H1 (cell line): ENCODE measurements at regions not wholly inside any gene's neighbourhood (a gene's known extent, or its start where the extent isn't known, plus 50 kb on each side); places are given as distances from the start of the nearest gene placed in this dataset.

Source experiments
- CTCF ChIA-PET: fragments of 300-600 bp; sonication (Branson Sonifier 250); formaldehyde crosslinking; loops from one replicate; lab custom pipeline; 2021; ENCODE audit not compliant: partially characterized antibody; lab: Charles Lee
- POLR2A ChIA-PET: fragments of 300-600 bp; sonication (Branson Sonifier 250); formaldehyde crosslinking; loops from one replicate; lab custom pipeline; 2021; ENCODE audit warnings: inconsistent platforms; ENCODE audit not compliant: partially characterized antibody; lab: Charles Lee
- DNase-seq, 2 experiments: peaks; one replicate each; pipeline versions ENCODE4 v3.0.0 to v3.0.0-alpha.2; 2010 to 2022; ENCODE audit warnings: low spot score in 2 of 2, low read depth in 1 of 2, mixed read lengths in 1 of 2
- FAIRE-seq: peaks from 2 replicates; lab custom pipeline; 2011; peaks lifted over from hg19 to GRCh38; lab: Jason Lieb, UNC
- H2AFZ ChIP-seq: 2 replicates; pipeline ENCODE4 v1.8.1; 2012; ENCODE audit warnings: low read length, inconsistent platforms
- H2AK5ac ChIP-seq: 2 replicates; pipeline ENCODE4 v1.6.1; 2013; ENCODE audit warnings: low read depth, low read length
- H2BK120ac ChIP-seq: replicated peaks from 2 replicates; pipeline ENCODE3; 2013; ENCODE audit warnings: low read depth, low read length, inconsistent platforms
- H2BK12ac ChIP-seq: 2 replicates; pipeline ENCODE4 v1.6.1; 2013; ENCODE audit warnings: low read depth, low read length
- H2BK15ac ChIP-seq: 2 replicates; pipeline ENCODE4 v1.6.1; 2013; ENCODE audit warnings: low read length
- H2BK20ac ChIP-seq: 2 replicates; pipeline ENCODE4 v1.6.1; 2013; ENCODE audit warnings: low read length
- H2BK5ac ChIP-seq: 2 replicates; pipeline ENCODE4 v1.6.1; 2013; ENCODE audit warnings: low read depth, low read length
- H3K14ac ChIP-seq: 2 replicates; pipeline ENCODE4 v1.6.1; 2013; ENCODE audit warnings: inconsistent platforms; ENCODE audit not compliant: insufficient read length
- H3K18ac ChIP-seq: 2 replicates; pipeline ENCODE4 v1.6.1; 2013; ENCODE audit warnings: low read length; ENCODE audit errors: extremely low read depth
- H3K23ac ChIP-seq: 2 replicates; pipeline ENCODE4 v1.6.1; 2013; ENCODE audit warnings: inconsistent platforms; ENCODE audit not compliant: insufficient read length
- H3K23me2 ChIP-seq: 2 replicates; pipeline ENCODE4 v1.6.1; 2013; ENCODE audit warnings: low read depth, low read length
- H3K27ac ChIP-seq: 2 replicates; pipeline ENCODE4 v1.6.1; 2011; ENCODE audit warnings: low read depth, low read length, inconsistent platforms
- H3K27me3 ChIP-seq, 4 experiments: replicated peaks in 1 of 4; 1 replicate in 1 of 4; 2 replicates in 3 of 4; pipeline versions ENCODE4 v1.6.1 to v1.8.1; 2011 to 2013; ENCODE audit warnings: low read length in 3 of 4, mild to moderate bottlenecking in 3 of 4, inconsistent platforms in 2 of 4, mixed read lengths in 2 of 4, moderate library complexity in 1 of 4; ENCODE audit not compliant: control insufficient read depth in 3 of 4, insufficient read depth in 3 of 4; ENCODE audit errors: extremely low read depth in 1 of 4
- H3K36me3 ChIP-seq, 4 experiments: 2 replicates each; pipeline versions ENCODE4 v1.6.1 to v1.8.1; 2011 to 2013; ENCODE audit warnings: mild to moderate bottlenecking in 4 of 4, low read length in 3 of 4, moderate library complexity in 2 of 4, control low read depth in 1 of 4, inconsistent platforms in 1 of 4; ENCODE audit not compliant: insufficient read depth in 4 of 4, control insufficient read depth in 2 of 4
- H3K4ac ChIP-seq: replicated peaks from 2 replicates; pipeline ENCODE3; 2013; ENCODE audit warnings: low read length, low read depth, mixed read lengths, inconsistent platforms; ENCODE audit not compliant: insufficient read length
- H3K4me1 ChIP-seq, 4 experiments: replicated peaks in 1 of 4; 1 replicate in 1 of 4; 2 replicates in 3 of 4; pipeline versions ENCODE4 v1.6.1 to v1.8.1; 2011 to 2013; ENCODE audit warnings: low read length in 3 of 4, inconsistent platforms in 2 of 4, mixed read lengths in 1 of 4; ENCODE audit not compliant: insufficient read depth in 4 of 4, control insufficient read depth in 3 of 4
- H3K4me2 ChIP-seq, 2 experiments: 2 replicates each; pipeline versions ENCODE4 v1.6.1 to v1.8.1; 2011 to 2013; ENCODE audit warnings: low read depth in 2 of 2, low read length in 2 of 2, control low read depth in 1 of 2, inconsistent platforms in 1 of 2, mild to moderate bottlenecking in 1 of 2; ENCODE audit not compliant: insufficient read depth in 1 of 2
- H3K4me3 ChIP-seq, 4 experiments: fragments of 200-600, 300-600 bp in 1 of 4; sonication (generic), shearing (Covaris generic), sonication (Bioruptor Twin) in 1 of 4; 2 replicates each; pipeline versions ENCODE4 v1.5.1 to v1.8.1; 2011 to 2016; ENCODE audit warnings: low read length in 4 of 4, low read depth in 3 of 4, control low read depth in 2 of 4, inconsistent platforms in 2 of 4, mild to moderate bottlenecking in 2 of 4, mixed read lengths in 1 of 4, moderate library complexity in 1 of 4; ENCODE audit not compliant: insufficient read depth in 2 of 4; ENCODE audit errors: extremely low read depth in 1 of 4
- H3K56ac ChIP-seq: replicated peaks from 2 replicates; pipeline ENCODE3; 2013; ENCODE audit warnings: low read depth, mild to moderate bottlenecking, mixed read lengths, low read length, inconsistent platforms; ENCODE audit not compliant: insufficient read length
- H3K79me1 ChIP-seq: 2 replicates; pipeline ENCODE4 v1.6.1; 2013; ENCODE audit warnings: low read depth, low read length, control low read depth
- H3K79me2 ChIP-seq, 2 experiments: 2 replicates each; pipeline versions ENCODE4 v1.6.1 to v1.8.1; 2012 to 2013; ENCODE audit warnings: low read length in 2 of 2, mild to moderate bottlenecking in 2 of 2, inconsistent platforms in 1 of 2; ENCODE audit not compliant: insufficient read depth in 2 of 2, control insufficient read depth in 1 of 2
- H3K9ac ChIP-seq, 4 experiments: replicated peaks in 1 of 4; 1 replicate in 1 of 4; 2 replicates in 3 of 4; pipeline versions ENCODE4 v1.6.1 to v1.8.1; 2011 to 2013; ENCODE audit warnings: low read depth in 3 of 4, low read length in 3 of 4, control low read depth in 2 of 4, mild to moderate bottlenecking in 2 of 4, moderate library complexity in 2 of 4, inconsistent platforms in 1 of 4; ENCODE audit errors: extremely low read depth in 1 of 4
- H3K9me3 ChIP-seq, 2 experiments: 2 replicates each; pipeline versions ENCODE4 v1.6.1 to v1.8.1; 2012 to 2013; ENCODE audit warnings: mild to moderate bottlenecking in 2 of 2, moderate library complexity in 2 of 2, control low read depth in 1 of 2, inconsistent platforms in 1 of 2, low read depth in 1 of 2, low read length in 1 of 2, mixed read lengths in 1 of 2; ENCODE audit not compliant: insufficient read depth in 2 of 2
- H4K20me1 ChIP-seq, 2 experiments: replicated peaks in 1 of 2; 2 replicates each; pipeline versions ENCODE3 to v1.8.1; 2011 to 2013; ENCODE audit warnings: inconsistent platforms in 2 of 2, low read length in 2 of 2, mild to moderate bottlenecking in 1 of 2; ENCODE audit not compliant: insufficient read depth in 2 of 2, control insufficient read depth in 1 of 2
- H4K5ac ChIP-seq: 2 replicates; pipeline ENCODE4 v1.6.1; 2013; ENCODE audit warnings: low read length, low read depth, mixed read lengths, inconsistent platforms; ENCODE audit not compliant: insufficient read length
- H4K8ac ChIP-seq: 2 replicates; pipeline ENCODE4 v1.8.0; 2013; ENCODE audit warnings: mild to moderate bottlenecking, moderate library complexity, low read length, inconsistent platforms; ENCODE audit not compliant: insufficient read depth; ENCODE audit errors: extremely low read depth
- H4K91ac ChIP-seq: replicated peaks from 2 replicates; pipeline ENCODE3; 2013; ENCODE audit warnings: low read length, mixed read lengths, inconsistent platforms; ENCODE audit not compliant: insufficient read length
- CHD1 ChIP-seq: IDR thresholded peaks from 2 replicates; pipeline ENCODE4 v1.6.1; 2012; ENCODE audit warnings: low read depth, low read length, improper control_type of control experiment
- SRF ChIP-seq: IDR thresholded peaks from 2 replicates; pipeline ENCODE4 v1.6.1; 2011; ENCODE audit warnings: mild to moderate bottlenecking, low read depth, low read length, moderate library complexity
- WGBS, 2 experiments: shearing (Covaris generic) in 1 of 2; methylation state at CpG; one replicate each; pipeline versions ENCODE4 v1.1.6 to v1.1.7; 2013 to 2015; ENCODE audit warnings: low lambda C conversion rate in 2 of 2, mixed read lengths in 2 of 2, inconsistent platforms in 1 of 2, low coverage in 1 of 2, missing lambda C conversion rate in 1 of 2; ENCODE audit not compliant: insufficient replicate concordance in 2 of 2, insufficient coverage in 1 of 2, insufficient read length in 1 of 2; ENCODE audit errors: extremely low coverage in 1 of 2, missing lambda C conversion rate in 1 of 2; 5-methylcytosine and 5-hydroxymethylcytosine counted together

- TF ChIP-seq SRF, result no peak
Measured at GRCh38 chr10:90604636-90605035, 253.2 kb downstream of the HTR7 start (continued).

GRCh38 chr10:90605506-90605905 lies 252.3 kb downstream of the HTR7 start:
- no peak overlapping the region for H3K56ac ChIP-seq
- H2AFZ ChIP-seq, result no peak overlapping the region
- H4K8ac ChIP-seq, result no peak overlapping the region
- H3K79me1 ChIP-seq, result no peaks in the 10 kb centered on the region
- no peaks in the 10 kb centered on the region for H3K36me3 ChIP-seq
- H3K14ac ChIP-seq, result no peak overlapping the region
- no peaks in the 10 kb centered on the region for H4K20me1 ChIP-seq
- POLR2A ChIA-PET, result no interaction called here
- no peaks in the 10 kb centered on the region for H3K27me3 ChIP-seq
- FAIRE-seq (no peak), DNase-seq (no peak)
- H2BK5ac ChIP-seq, result no peak overlapping the region
- H3K4ac ChIP-seq, result no peak overlapping the region
- H2AK5ac ChIP-seq, result no peak overlapping the region
- no peak overlapping the region for H3K9ac ChIP-seq
- no peaks in the 10 kb centered on the region for H3K4me1 ChIP-seq
- H2BK20ac ChIP-seq, result no peak overlapping the region
- WGBS, 2 experiments, result 87% methylated on average over 3 of the region's 3 CpGs; no CpG with 5 or more reads in 1 of the 2 experiments
- H3K23me2 ChIP-seq, result no peaks in the 10 kb centered on the region
- no peak overlapping the region for H2BK120ac ChIP-seq
- no peaks in the 10 kb centered on the region for H3K79me2 ChIP-seq
- no peak overlapping the region for H3K4me3 ChIP-seq
- no peak overlapping the region for H3K4me2 ChIP-seq
- no peak overlapping the region for H3K23ac ChIP-seq
- H2BK15ac ChIP-seq, result no peak overlapping the region
- no peak overlapping the region for H2BK12ac ChIP-seq
- H4K91ac ChIP-seq, result no peak overlapping the region
- H4K5ac ChIP-seq, result no peak overlapping the region
- no peak overlapping the region for H3K27ac ChIP-seq
- CTCF ChIA-PET, result no interaction called here
- no peaks in the 10 kb centered on the region for H3K9me3 ChIP-seq
- H3K18ac ChIP-seq, result no peak overlapping the region
- no peak for TF ChIP-seq CHD1
